PC-3 (cell line): ENCODE measurements at regions not wholly inside any gene's neighbourhood (a gene's known extent, or its start where the extent isn't known, plus 50 kb on each side); places are given as distances from the start of the nearest gene placed in this dataset.

ENCODE experiments used
- ATAC-seq: fragments of 200-7000 bp; cut with Tn5 transposase; 2 replicates; pipeline ENCODE4 v1.9.1; 2020; ENCODE audit warnings: mild to moderate bottlenecking, moderate library complexity
- BruUV-seq: library from RNA; stranded (reverse); fragments of 400-500 nt; replicated peaks from 2 replicates; lab custom pipeline; 2021; lab: Mats Ljungman, UMichigan
- CTCF ChIA-PET: fragments of 300-600 bp; sonication (Branson Sonifier 250); formaldehyde crosslinking; loops from one replicate; lab custom pipeline; 2022; ENCODE audit warnings: antibody characterized with exemption; lab: Charles Lee
- POLR2A ChIA-PET: fragments of 300-600 bp; sonication (Branson Sonifier 250); formaldehyde crosslinking; loops from one replicate; lab custom pipeline; 2022; ENCODE audit warnings: antibody characterized with exemption; ENCODE audit not compliant: unreplicated experiment; lab: Charles Lee
- DNase-seq: peaks from one replicate; pipeline ENCODE4 v3.0.0-alpha.2; 2015
- H2AFZ ChIP-seq: fragments of 300-600 bp; sonication (generic); 2 replicates; pipeline ENCODE4 v1.6.0; 2016; ENCODE audit warnings: antibody characterized with exemption, low read length
- H3F3A ChIP-seq: fragments of 300-600 bp; sonication (generic); one replicate; pipeline ENCODE4 v1.6.0; 2017; ENCODE audit warnings: antibody characterized with exemption, low read length, control low read depth, mild to moderate bottlenecking; ENCODE audit not compliant: unreplicated experiment
- H3K27ac ChIP-seq: fragments of 300-600 bp; sonication (generic); 2 replicates; pipeline ENCODE4 v1.5.1; 2016; ENCODE audit warnings: mild to moderate bottlenecking, low read length
- H3K27me3 ChIP-seq: fragments of 300-600 bp; sonication (generic); 2 replicates; pipeline ENCODE4 v1.6.1; 2016; ENCODE audit warnings: low read length, mixed read lengths
- H3K36me3 ChIP-seq: fragments of 300-600 bp; sonication (generic); 2 replicates; pipeline ENCODE4 v1.6.1; 2016; ENCODE audit warnings: low read depth, mixed run types, low read length, mixed read lengths
- H3K4me1 ChIP-seq: fragments of 300-600 bp; sonication (generic); 2 replicates; pipeline ENCODE4 v1.5.1; 2016; ENCODE audit warnings: low read length; ENCODE audit not compliant: insufficient read depth
- H3K4me2 ChIP-seq: fragments of 300-600 bp; sonication (generic); 2 replicates; pipeline ENCODE4 v1.6.0; 2016; ENCODE audit warnings: low read length
- H3K4me3 ChIP-seq: fragments of 300-600 bp; sonication (generic); 2 replicates; pipeline ENCODE4 v1.5.1; 2016; ENCODE audit warnings: mild to moderate bottlenecking, low read length, mixed read lengths
- H3K79me2 ChIP-seq: fragments of 300-600 bp; sonication (generic); 2 replicates; pipeline ENCODE4 v1.6.1; 2017; ENCODE audit warnings: low read length, mixed read lengths
- H3K9ac ChIP-seq: fragments of 300-600 bp; sonication (generic); 2 replicates; pipeline ENCODE4 v1.6.0; 2016; ENCODE audit warnings: mild to moderate bottlenecking, low read length
- H3K9me2 ChIP-seq: fragments of 300-600 bp; sonication (generic); replicated peaks from 2 replicates; pipeline ENCODE4 v1.6.1; 2016; ENCODE audit warnings: mixed run types, low read length, mixed read lengths
- H3K9me3 ChIP-seq: fragments of 300-600 bp; sonication (generic); 2 replicates; pipeline ENCODE4 v1.6.1; 2016; ENCODE audit warnings: low read length, mixed read lengths
- H4K20me1 ChIP-seq: fragments of 300-600 bp; sonication (generic); 2 replicates; pipeline ENCODE4 v1.6.1; 2016; ENCODE audit warnings: low read length, mixed read lengths
- EZH2 ChIP-seq: fragments of 300-600 bp; sonication (generic); IDR thresholded peaks from one replicate; pipeline ENCODE4 v1.6.1; 2017; ENCODE audit warnings: antibody characterized with exemption, mild to moderate bottlenecking, low read length; ENCODE audit not compliant: unreplicated experiment
- EZH2phosphoT487 ChIP-seq: fragments of 300-600 bp; sonication (generic); IDR thresholded peaks from 2 replicates; pipeline ENCODE4 v1.6.1; 2018; ENCODE audit warnings: mild to moderate bottlenecking, antibody characterized with exemption, low read length, borderline replicate concordance
- intact Hi-C: fragments of 100-400 bp; cut with micrococcal nuclease; formaldehyde crosslinking; loops from 2 replicates; pipeline ENCODE4 v1.9.0; 2023
- TF ChIP-seq, protein P1 (sequence below): fragments of 300-600 bp; sonication (generic); conservative IDR thresholded peaks from 2 replicates; pipeline ENCODE4 v1.5.1; 2017; ENCODE audit warnings: antibody characterized with exemption, low read depth, mild to moderate bottlenecking, low read length

DNA sequence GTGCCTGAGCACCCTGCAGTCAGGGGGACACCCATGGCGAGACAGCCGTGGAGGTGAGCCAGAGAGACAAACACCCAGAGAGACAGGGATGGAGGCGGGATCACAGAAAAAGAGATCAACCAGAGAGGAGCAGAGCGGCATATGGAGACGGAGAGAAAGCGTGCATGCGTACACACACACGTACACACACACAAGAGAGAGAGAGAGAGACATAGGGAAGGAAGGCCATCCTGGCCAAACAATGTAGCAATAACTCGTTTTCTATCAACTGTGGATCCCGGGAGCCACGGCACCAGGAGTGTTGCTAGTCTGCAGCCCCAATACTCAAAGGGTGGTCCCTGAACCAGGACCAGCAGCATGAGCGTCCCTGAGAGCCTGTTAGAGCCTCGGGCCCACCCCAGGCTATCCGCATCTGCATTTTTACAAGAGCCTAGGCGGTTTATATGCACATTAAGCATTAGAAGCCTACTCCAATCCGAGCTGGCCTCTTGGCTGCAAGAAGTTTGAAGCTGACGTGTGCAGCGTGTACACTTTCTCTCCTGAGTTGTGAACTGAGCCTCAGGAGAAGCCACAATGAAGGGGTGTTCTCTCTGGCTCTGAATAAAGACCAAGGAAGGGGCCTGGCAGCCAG is 50.1 kb upstream of the MYCN start:
- Histone ChIP-seq H3K9me2 (no peaks in the 10 kb centered on the region), H3K36me3 (no peaks in the 10 kb centered on the region), H4K20me1 (no peaks in the 10 kb centered on the region), H3K27me3 (peaks cover 40% of the 10 kb centered on the region), H3K9me3 (no peaks in the 10 kb centered on the region), H3K4me3 (no peak overlapping the region), H3K4me1 (no peaks in the 10 kb centered on the region), H3K4me2 (no peak overlapping the region), H3K27ac (no peak overlapping the region), H3K9ac (no peak overlapping the region), H2AFZ (no peak overlapping the region), H3F3A (no peaks in the 10 kb centered on the region), H3K79me2 (no peaks in the 10 kb centered on the region)
- DNase-seq (no peak), ATAC-seq (no peak)
- BruUV-seq = no TSS peak
- intact Hi-C loops = no loop called here
- TF ChIP-seq EZH2phosphoT487 = no peak
- TF ChIP-seq, protein P1, sequence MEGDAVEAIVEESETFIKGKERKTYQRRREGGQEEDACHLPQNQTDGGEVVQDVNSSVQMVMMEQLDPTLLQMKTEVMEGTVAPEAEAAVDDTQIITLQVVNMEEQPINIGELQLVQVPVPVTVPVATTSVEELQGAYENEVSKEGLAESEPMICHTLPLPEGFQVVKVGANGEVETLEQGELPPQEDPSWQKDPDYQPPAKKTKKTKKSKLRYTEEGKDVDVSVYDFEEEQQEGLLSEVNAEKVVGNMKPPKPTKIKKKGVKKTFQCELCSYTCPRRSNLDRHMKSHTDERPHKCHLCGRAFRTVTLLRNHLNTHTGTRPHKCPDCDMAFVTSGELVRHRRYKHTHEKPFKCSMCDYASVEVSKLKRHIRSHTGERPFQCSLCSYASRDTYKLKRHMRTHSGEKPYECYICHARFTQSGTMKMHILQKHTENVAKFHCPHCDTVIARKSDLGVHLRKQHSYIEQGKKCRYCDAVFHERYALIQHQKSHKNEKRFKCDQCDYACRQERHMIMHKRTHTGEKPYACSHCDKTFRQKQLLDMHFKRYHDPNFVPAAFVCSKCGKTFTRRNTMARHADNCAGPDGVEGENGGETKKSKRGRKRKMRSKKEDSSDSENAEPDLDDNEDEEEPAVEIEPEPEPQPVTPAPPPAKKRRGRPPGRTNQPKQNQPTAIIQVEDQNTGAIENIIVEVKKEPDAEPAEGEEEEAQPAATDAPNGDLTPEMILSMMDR = no peak
- no peak for TF ChIP-seq EZH2
- CTCF ChIA-PET = no interaction called here
- POLR2A ChIA-PET = no interaction called here
